ENCODE measurements at regions not wholly inside any gene's neighbourhood (a gene's known extent, or its start where the extent isn't known, plus 50 kb on each side); places are given as distances from the start of the nearest gene placed in this dataset.

- TF ChIP-seq CTCF (IDR thresholded peaks at IDR 0.05; ENCODE audit: control extremely low read depth in 1 of 3, insufficient read depth in 1 of 3, low read depth in 1 of 3, low read length in 3 of 3) (no peak), GABPA (IDR thresholded peaks at IDR 0.05; ENCODE audit: borderline replicate concordance, insufficient read depth, low read length) (no peak), MAX (IDR thresholded peaks at IDR 0.05) (no peak), SP1 (IDR thresholded peaks at IDR 0.05; ENCODE audit: low read depth, low read length) (no peak), BCL11A (IDR thresholded peaks at IDR 0.05; ENCODE audit: low read depth in 2 of 2, low read length in 2 of 2) (no peak), KDM5A (IDR thresholded peaks at IDR 0.05; ENCODE audit: low read length) (no peak), EP300 (IDR thresholded peaks at IDR 0.05; ENCODE audit: borderline replicate concordance in 1 of 2, low read depth in 2 of 2, low read length in 2 of 2) (no peak), USF2 (IDR thresholded peaks at IDR 0.05; ENCODE audit: low read length) (no peak), PHF8 (conservative IDR thresholded peaks at IDR 0.05; ENCODE audit: low read depth, low read length) (no peak), POLR2A (IDR thresholded peaks at IDR 0.05; ENCODE audit: control extremely low read depth in 1 of 2, low read depth in 2 of 2, low read length in 2 of 2) (no peak), ATF3 (IDR thresholded peaks at IDR 0.05; ENCODE audit: insufficient read depth, low read depth, low read length) (no peak), MAFK (IDR thresholded peaks at IDR 0.05; ENCODE audit: low read depth, low read length) (no peak)
Observed at GRCh38 chr2:155703917-155704316, 628.6 kb downstream of the NR4A2 start.

Data from H1 (cell line).